MM.1S (cell line): ENCODE measurements at regions not wholly inside any gene's neighbourhood (a gene's known extent, or its start where the extent isn't known, plus 50 kb on each side); places are given as distances from the start of the nearest gene placed in this dataset.

Experiments
- DNase-seq: peaks from one replicate; pipeline ENCODE4 v3.0.0-alpha.2; 2015
- H2AFZ ChIP-seq: fragments of 300-600 bp; sonication (generic); 2 replicates; pipeline ENCODE4 v1.6.0; 2016; ENCODE audit warnings: antibody characterized with exemption, low read length
- H3F3A ChIP-seq: fragments of 300-600 bp; sonication (generic); 2 replicates; pipeline ENCODE4 v1.6.1; 2016; ENCODE audit warnings: mild to moderate bottlenecking, antibody characterized with exemption, low read length, moderate library complexity, mixed read lengths; ENCODE audit not compliant: insufficient read depth
- H3K27ac ChIP-seq: fragments of 300-600 bp; sonication (generic); 2 replicates; pipeline ENCODE4 v1.5.1; 2016; ENCODE audit warnings: mild to moderate bottlenecking, low read length
- H3K27me3 ChIP-seq: fragments of 300-600 bp; sonication (generic); replicated peaks from 2 replicates; pipeline ENCODE4 v1.6.0; 2016; ENCODE audit warnings: low read length; ENCODE audit not compliant: insufficient read depth
- H3K36me3 ChIP-seq: fragments of 300-600 bp; sonication (generic); replicated peaks from 2 replicates; pipeline ENCODE4 v1.6.1; 2016; ENCODE audit warnings: mild to moderate bottlenecking, low read length, mixed read lengths; ENCODE audit not compliant: insufficient read depth
- H3K4me1 ChIP-seq: fragments of 300-600 bp; sonication (generic); 2 replicates; pipeline ENCODE4 v1.6.1; 2016; ENCODE audit warnings: low read length, mixed read lengths
- H3K4me2 ChIP-seq: fragments of 300-600 bp; sonication (generic); 2 replicates; pipeline ENCODE4 v1.6.0; 2016; ENCODE audit warnings: low read depth, low read length
- H3K4me3 ChIP-seq: fragments of 300-600 bp; sonication (generic); 2 replicates; pipeline ENCODE4 v1.5.1; 2016; ENCODE audit warnings: low read length, mixed read lengths
- H3K79me2 ChIP-seq: fragments of 300-600 bp; sonication (generic); 2 replicates; pipeline ENCODE4 v1.6.1; 2016; ENCODE audit warnings: mixed run types, low read length, mixed read lengths
- H3K9ac ChIP-seq: fragments of 300-600 bp; sonication (generic); 2 replicates; pipeline ENCODE4 v1.6.1; 2016; ENCODE audit warnings: low read length, mixed read lengths
- H3K9me2 ChIP-seq: fragments of 300-600 bp; sonication (generic); replicated peaks from 2 replicates; pipeline ENCODE4 v1.6.1; 2016; ENCODE audit warnings: mild to moderate bottlenecking, low read length, mixed read lengths; ENCODE audit not compliant: insufficient read depth
- H3K9me3 ChIP-seq: fragments of 300-600 bp; sonication (generic); replicated peaks from 2 replicates; pipeline ENCODE4 v1.6.1; 2016; ENCODE audit warnings: mild to moderate bottlenecking, low read length, mixed read lengths; ENCODE audit not compliant: insufficient read depth
- H4K20me1 ChIP-seq: fragments of 300-600 bp; sonication (generic); 2 replicates; pipeline ENCODE4 v1.6.1; 2016; ENCODE audit warnings: mild to moderate bottlenecking, low read length, moderate library complexity, mixed read lengths; ENCODE audit not compliant: insufficient read depth
- CTCF ChIP-seq: fragments of 300-600 bp; sonication (generic); IDR thresholded peaks from 2 replicates; pipeline ENCODE4 v1.5.1; 2016; ENCODE audit warnings: antibody characterized with exemption, low read length, mixed read lengths
- EZH2 ChIP-seq: fragments of 300-600 bp; sonication (generic); optimal IDR thresholded peaks from 2 replicates; pipeline ENCODE3; 2017; ENCODE audit warnings: low read depth, mild to moderate bottlenecking, antibody characterized with exemption, low read length, mixed read lengths
- EZH2phosphoT487 ChIP-seq: fragments of 300-600 bp; sonication (generic); IDR thresholded peaks from 2 replicates; pipeline ENCODE4 v1.6.1; 2018; ENCODE audit warnings: antibody characterized with exemption, low read length

- Histone ChIP-seq H3K79me2 (no peaks in the 10 kb centered on the region), H2AFZ (no peak overlapping the region), H3F3A (no peaks in the 10 kb centered on the region), H3K4me3 (no peak overlapping the region), H3K4me1 (no peaks in the 10 kb centered on the region), H4K20me1 (no peaks in the 10 kb centered on the region), H3K9me3 (no peaks in the 10 kb centered on the region), H3K27me3 (no peaks in the 10 kb centered on the region), H3K36me3 (no peaks in the 10 kb centered on the region), H3K9me2 (no peaks in the 10 kb centered on the region), H3K4me2 (no peak overlapping the region), H3K27ac (no peak overlapping the region), H3K9ac (no peak overlapping the region)
- DNase-seq, result no peak
- TF ChIP-seq CTCF (no peak), EZH2phosphoT487 (no peak), EZH2 (no peak)
Observed at GRCh38 chr5:17357504-17357903, 140.1 kb downstream of the BASP1 start.

GRCh38 chr5:17358031-17358430 is 140.0 kb upstream of the TAF11L2 start:
- Histone ChIP-seq H3K36me3 (no peaks in the 10 kb centered on the region), H3K9me2 (no peaks in the 10 kb centered on the region), H2AFZ (no peak overlapping the region), H3K9me3 (no peaks in the 10 kb centered on the region), H3K4me3 (no peak overlapping the region), H3K9ac (no peak overlapping the region), H4K20me1 (no peaks in the 10 kb centered on the region), H3K4me1 (no peaks in the 10 kb centered on the region), H3K79me2 (no peaks in the 10 kb centered on the region), H3F3A (no peaks in the 10 kb centered on the region), H3K4me2 (no peak overlapping the region), H3K27me3 (no peaks in the 10 kb centered on the region), H3K27ac (no peak overlapping the region)
- DNase-seq, result no peak
- TF ChIP-seq EZH2phosphoT487 (no peak), EZH2 (no peak), CTCF (no peak)

- Histone ChIP-seq H4K20me1 (no peaks in the 10 kb centered on the region), H3F3A (no peaks in the 10 kb centered on the region), H3K79me2 (no peaks in the 10 kb centered on the region), H3K4me2 (no peak overlapping the region), H3K27me3 (no peaks in the 10 kb centered on the region), H3K9me3 (no peaks in the 10 kb centered on the region), H3K36me3 (no peaks in the 10 kb centered on the region), H3K4me1 (no peaks in the 10 kb centered on the region), H2AFZ (no peak overlapping the region), H3K9ac (no peak overlapping the region), H3K4me3 (no peak overlapping the region), H3K9me2 (no peaks in the 10 kb centered on the region), H3K27ac (no peak overlapping the region)
- DNase-seq, result no peak
- TF ChIP-seq CTCF (no peak), EZH2phosphoT487 (no peak), EZH2 (no peak)
Observed at GRCh38 chr5:17359451-17360011, 138.5 kb upstream of the TAF11L2 start.
